ENCODE measurements at regions not wholly inside any gene's neighbourhood (a gene's known extent, or its start where the extent isn't known, plus 50 kb on each side); places are given as distances from the start of the nearest gene placed in this dataset.

- CTCF ChIA-PET (ENCODE audit: partially characterized antibody) = interaction anchor here (1.0 to 3.3 kb wide), 15 partner anchors 10 to 488 kb away, joined by 3 to 36 read pairs (median 6); no protein-coding TSS in a partner anchor
- WGBS, 2 experiments (ENCODE audit: extremely low coverage in 1 of 2, insufficient coverage in 1 of 2, insufficient read length in 1 of 2, insufficient replicate concordance in 2 of 2, low coverage in 1 of 2, low lambda C conversion rate in 2 of 2, missing lambda C conversion rate in 1 of 2) = 90% methylated on average over 1 of the region's 1 CpG; no CpG with 5 or more reads in 1 of the 2 experiments
- no peaks in the 10 kb centered on the region for H4K20me1 ChIP-seq (replicated peaks in 1 of 2; ENCODE audit: control insufficient read depth in 1 of 2, insufficient read depth in 2 of 2, low read length in 2 of 2)
- no peak overlapping the region for H3K18ac ChIP-seq (ENCODE audit: extremely low read depth, low read length)
- no peak overlapping the region for H4K91ac ChIP-seq (replicated peaks; ENCODE audit: insufficient read length, low read length)
- H2AFZ ChIP-seq (ENCODE audit: low read length) = no peak overlapping the region
- no peak overlapping the region for H3K4me2 ChIP-seq (ENCODE audit: insufficient read depth in 1 of 2, low read depth in 2 of 2, low read length in 2 of 2)
- no peak overlapping the region for H3K27ac ChIP-seq (ENCODE audit: low read depth, low read length)
- TF ChIP-seq CBX5 (IDR thresholded peaks at IDR 0.05; ENCODE audit: low read depth, low read length) = no peak
- no peak for TF ChIP-seq ZNF274 (IDR thresholded peaks at IDR 0.05; ENCODE audit: borderline replicate concordance, extremely low read depth, low read length)
- TF ChIP-seq RFX5 (IDR thresholded peaks at IDR 0.05; ENCODE audit: borderline replicate concordance, low read depth, low read length) = no peak
- no peak for TF ChIP-seq BCL11A (IDR thresholded peaks at IDR 0.05; ENCODE audit: low read depth in 2 of 2, low read length in 2 of 2)
- TF ChIP-seq TEAD4 (IDR thresholded peaks at IDR 0.05; ENCODE audit: low read depth, low read length) = no peak
- TF ChIP-seq SRF (IDR thresholded peaks at IDR 0.05; ENCODE audit: low read depth, low read length) = no peak
- no peak for TF ChIP-seq TAF1 (IDR thresholded peaks at IDR 0.05; ENCODE audit: low read depth, low read length)
- TF ChIP-seq JUND (IDR thresholded peaks at IDR 0.05; ENCODE audit: low read length) = no peak
- no peak for TF ChIP-seq ASH2L (IDR thresholded peaks at IDR 0.05; ENCODE audit: low read length)
- TF ChIP-seq POU5F1 (IDR thresholded peaks at IDR 0.05; ENCODE audit: low read depth, low read length) = no peak
- no peak overlapping the region for H3K4ac ChIP-seq (replicated peaks; ENCODE audit: insufficient read length, low read depth, low read length)
- DNase-seq (ENCODE audit: low read depth in 1 of 2, low spot score in 2 of 2) (no peak), FAIRE-seq (no peak)
- no peak overlapping the region for H2BK120ac ChIP-seq (replicated peaks; ENCODE audit: low read depth, low read length)
- no peak overlapping the region for H3K23ac ChIP-seq (ENCODE audit: insufficient read length)
- H2AK5ac ChIP-seq (ENCODE audit: low read depth, low read length) = no peak overlapping the region
- no peak overlapping the region for H3K56ac ChIP-seq (replicated peaks; ENCODE audit: insufficient read length, low read depth, low read length)
- H3K23me2 ChIP-seq (ENCODE audit: low read depth, low read length) = no peaks in the 10 kb centered on the region
- H3K4me1 ChIP-seq (replicated peaks in 1 of 4; ENCODE audit: control insufficient read depth in 3 of 4, insufficient read depth in 4 of 4, low read length in 3 of 4) = no peaks in the 10 kb centered on the region
- no peak overlapping the region for H4K8ac ChIP-seq (ENCODE audit: extremely low read depth, insufficient read depth, low read length)
- no peaks in the 10 kb centered on the region for H3K79me2 ChIP-seq (ENCODE audit: control insufficient read depth in 1 of 2, insufficient read depth in 2 of 2, low read length in 2 of 2)
- no peak overlapping the region for H3K14ac ChIP-seq (ENCODE audit: insufficient read length)
- no peaks in the 10 kb centered on the region for H3K79me1 ChIP-seq (ENCODE audit: low read depth, low read length)
- H3K9ac ChIP-seq (replicated peaks in 1 of 4; ENCODE audit: extremely low read depth in 1 of 4, low read depth in 3 of 4, low read length in 3 of 4) = no peak overlapping the region
- no peaks in the 10 kb centered on the region for H3K36me3 ChIP-seq (ENCODE audit: control insufficient read depth in 2 of 4, insufficient read depth in 4 of 4, low read length in 3 of 4)
- H3K9me3 ChIP-seq (ENCODE audit: insufficient read depth in 2 of 2, low read depth in 1 of 2, low read length in 1 of 2) = no peaks in the 10 kb centered on the region
- no peak overlapping the region for H2BK15ac ChIP-seq (ENCODE audit: low read length)
- no peak overlapping the region for H2BK12ac ChIP-seq (ENCODE audit: low read depth, low read length)
- H2BK5ac ChIP-seq (ENCODE audit: low read depth, low read length) = no peak overlapping the region
- H3K27me3 ChIP-seq (replicated peaks in 1 of 4; ENCODE audit: control insufficient read depth in 3 of 4, extremely low read depth in 1 of 4, insufficient read depth in 3 of 4, low read length in 3 of 4) = no peaks in the 10 kb centered on the region
- H4K5ac ChIP-seq (ENCODE audit: insufficient read length, low read depth, low read length) = no peak overlapping the region
- no peak overlapping the region for H3K4me3 ChIP-seq (ENCODE audit: extremely low read depth in 1 of 4, insufficient read depth in 2 of 4, low read depth in 3 of 4, low read length in 4 of 4)
- POLR2A ChIA-PET (ENCODE audit: partially characterized antibody) = no interaction called here
- H2BK20ac ChIP-seq (ENCODE audit: low read length) = no peak overlapping the region
These were observed 292.2 kb downstream of the FBXO8 start for GRCh38 chr4:173991316-173991715.
